Spinal cord (tissue), 9 donors: ENCODE measurements at regions not wholly inside any gene's neighbourhood (a gene's known extent, or its start where the extent isn't known, plus 50 kb on each side); places are given as distances from the start of the nearest gene placed in this dataset.
"Not testable (repeated sequence)": the region's sequence is repeated elsewhere in the genome, so short reads cannot be mapped to it uniquely, and the experiment has no call there.

Experiments used
- DNase-seq, 6 donors: peaks; one replicate each; pipeline versions ENCODE4 v3.0.0 to v3.0.0-alpha.2; 2013 to 2015; ENCODE audit warnings: low spot score in 6 of 6, low read depth in 4 of 6
- H3K27ac ChIP-seq: one replicate; pipeline ENCODE4 v1.5.1; 2013; ENCODE audit warnings: low read depth, low read length, control low read depth
- H3K27me3 ChIP-seq: one replicate; pipeline ENCODE4 v1.6.1; 2013; ENCODE audit warnings: low read length; ENCODE audit not compliant: control insufficient read depth, insufficient read depth
- H3K36me3 ChIP-seq: one replicate; pipeline ENCODE4 v1.6.1; 2013; ENCODE audit warnings: low read length; ENCODE audit not compliant: control insufficient read depth, insufficient read depth
- H3K4me1 ChIP-seq: one replicate; pipeline ENCODE4 v1.6.1; 2013; ENCODE audit warnings: low read length; ENCODE audit not compliant: control insufficient read depth, insufficient read depth
- H3K4me3 ChIP-seq: one replicate; pipeline ENCODE4 v1.5.1; 2013; ENCODE audit warnings: low read depth, low read length, control low read depth
- H3K9me3 ChIP-seq: one replicate; pipeline ENCODE4 v1.6.1; 2013; ENCODE audit warnings: low read length; ENCODE audit not compliant: control insufficient read depth, insufficient read depth
- WGBS: methylation state at CpG from one replicate; pipeline ENCODE4 v1.1.5; 2013; ENCODE audit warnings: missing lambda C conversion rate; ENCODE audit not compliant: insufficient coverage; 5-methylcytosine and 5-hydroxymethylcytosine counted together
- donor health status: healthy.

GRCh38 chr4:125198916-125199315 lies 115.8 kb upstream of the FAT4 start:
- Histone ChIP-seq H3K36me3 (no peaks in the 10 kb centered on the region), H3K27me3 (no peaks in the 10 kb centered on the region), H3K4me1 (no peaks in the 10 kb centered on the region), H3K4me3 (no peak overlapping the region), H3K27ac (no peak overlapping the region), H3K9me3 (no peaks in the 10 kb centered on the region)
- WGBS, result no CpG with 5 or more reads among the region's 2 CpGs
- no peak for DNase-seq

- H3K27ac ChIP-seq, H3K27me3 ChIP-seq, H3K36me3 ChIP-seq, H3K9me3 ChIP-seq, H3K4me3 ChIP-seq, DNase-seq, H3K4me1 ChIP-seq: not testable (repeated sequence)
- WGBS, result 97% methylated on average over 26 of the region's 30 CpGs
Observed at GRCh38 chr4:125191874-125192459, 122.8 kb upstream of the FAT4 start.

- no peak for DNase-seq
- Histone ChIP-seq H3K4me3 (no peak overlapping the region), H3K4me1 (no peaks in the 10 kb centered on the region), H3K36me3 (no peaks in the 10 kb centered on the region), H3K27ac (no peak overlapping the region), H3K27me3 (no peaks in the 10 kb centered on the region), H3K9me3 (no peaks in the 10 kb centered on the region)
- 97% methylated on average over 3 of the region's 3 CpGs for WGBS
Observed at GRCh38 chr4:125191232-125191631, 123.5 kb upstream of the FAT4 start.

- Histone ChIP-seq H3K4me1 (no peaks in the 10 kb centered on the region), H3K9me3 (no peaks in the 10 kb centered on the region), H3K4me3 (no peak overlapping the region), H3K27ac (no peak overlapping the region), H3K27me3 (no peaks in the 10 kb centered on the region), H3K36me3 (no peaks in the 10 kb centered on the region)
- DNase-seq, result peak; percentile 2 to 53 (median 12)
- WGBS, result 60% methylated on average over 1 of the region's 4 CpGs
Observed at GRCh38 chr4:125187226-125188176, 127.3 kb upstream of the FAT4 start.

DNA sequence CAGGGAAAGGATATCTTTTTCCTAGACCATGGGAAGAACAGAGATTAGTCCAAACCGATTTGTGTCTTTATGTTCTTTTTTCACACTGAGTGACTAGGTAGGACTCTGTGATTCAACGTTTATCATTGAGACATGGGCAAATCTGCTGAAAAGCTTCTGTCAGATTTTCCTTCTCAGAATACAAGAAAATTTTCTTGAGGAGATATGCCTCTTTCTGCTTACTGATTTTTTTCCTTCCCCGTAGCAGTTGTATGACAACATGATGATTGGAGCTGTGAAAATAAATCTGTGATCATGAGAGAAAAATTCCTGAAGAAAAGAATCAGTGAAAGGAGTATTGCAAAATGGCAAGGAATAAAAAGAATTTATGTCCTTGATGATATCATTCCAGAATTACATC lies 130.6 kb upstream of the FAT4 start:
- DNase-seq, result peak in 2 of 6 donors; percentile 2 to 13
- H3K27ac ChIP-seq, result no peak overlapping the region
- no peaks in the 10 kb centered on the region for H3K4me1 ChIP-seq
- H3K9me3 ChIP-seq, result peaks cover 2% of the 10 kb centered on the region
- no peaks in the 10 kb centered on the region for H3K36me3 ChIP-seq
- 94% methylated on average over 2 of the region's 3 CpGs for WGBS
- no peaks in the 10 kb centered on the region for H3K27me3 ChIP-seq
- no peak overlapping the region for H3K4me3 ChIP-seq

GRCh38 chr4:125181804-125182203 lies 133.0 kb upstream of the FAT4 start:
- Histone ChIP-seq H3K4me1 (no peaks in the 10 kb centered on the region), H3K36me3 (no peaks in the 10 kb centered on the region), H3K27me3 (no peaks in the 10 kb centered on the region), H3K27ac (no peak overlapping the region), H3K4me3 (no peak overlapping the region), H3K9me3 (peaks cover 2% of the 10 kb centered on the region)
- 89% methylated on average over 2 of the region's 3 CpGs for WGBS
- no peak for DNase-seq

DNA sequence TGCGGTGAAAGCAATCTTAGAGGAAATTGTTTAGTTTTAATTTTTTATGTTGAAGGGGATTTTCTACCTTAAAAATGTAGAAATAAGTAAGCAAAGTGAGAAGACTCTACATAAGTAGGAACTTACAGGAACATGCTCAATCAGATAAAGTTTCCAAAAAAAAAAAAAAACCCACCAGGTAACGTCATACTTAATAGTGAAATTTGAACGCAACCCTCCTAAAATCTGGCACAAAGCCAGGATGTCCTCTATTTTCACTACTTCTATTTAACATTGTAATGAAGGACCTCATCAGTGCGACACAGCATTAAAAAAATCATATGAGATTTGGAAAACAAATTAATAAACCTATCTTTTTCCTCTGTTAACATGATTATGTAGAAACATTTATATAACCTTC lies 135.0 kb upstream of the FAT4 start:
- Histone ChIP-seq H3K4me1 (no peaks in the 10 kb centered on the region), H3K27me3 (no peaks in the 10 kb centered on the region), H3K27ac (no peak overlapping the region), H3K4me3 (no peak overlapping the region), H3K36me3 (no peaks in the 10 kb centered on the region), H3K9me3 (peaks cover 2% of the 10 kb centered on the region)
- DNase-seq, result no peak
- WGBS, result no CpG with 5 or more reads among the region's 4 CpGs

DNA sequence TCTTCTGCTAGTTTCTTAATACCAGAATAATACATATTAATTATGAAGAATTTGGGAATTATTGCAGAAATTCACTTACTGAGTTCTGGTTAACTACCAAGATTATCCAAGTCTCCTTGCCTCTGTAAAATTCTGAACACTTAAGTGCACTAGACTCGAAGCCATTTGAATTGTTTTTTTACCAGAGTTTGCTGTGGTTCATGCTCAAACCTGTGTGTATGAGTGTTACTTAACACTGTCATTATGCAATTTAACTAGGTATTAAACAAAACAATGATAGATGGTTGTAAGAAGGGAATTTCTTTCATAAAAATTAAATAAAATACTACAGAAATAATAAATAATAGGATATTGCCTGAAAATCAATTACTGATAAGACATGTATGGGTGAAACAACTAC lies 145.6 kb upstream of the FAT4 start:
- no peaks in the 10 kb centered on the region for H3K4me1 ChIP-seq
- H3K36me3 ChIP-seq, result no peaks in the 10 kb centered on the region
- H3K4me3 ChIP-seq, result no peak overlapping the region
- no CpG with 5 or more reads among the region's 1 CpG for WGBS
- H3K27me3 ChIP-seq, result no peaks in the 10 kb centered on the region
- no peaks in the 10 kb centered on the region for H3K9me3 ChIP-seq
- no peak overlapping the region for H3K27ac ChIP-seq
- no peak for DNase-seq

GRCh38 chr4:125168531-125168930 lies 146.2 kb upstream of the FAT4 start:
- H3K36me3 ChIP-seq, result no peaks in the 10 kb centered on the region
- no peaks in the 10 kb centered on the region for H3K27me3 ChIP-seq
- no peaks in the 10 kb centered on the region for H3K9me3 ChIP-seq
- DNase-seq, result no peak
- H3K4me1 ChIP-seq, result no peaks in the 10 kb centered on the region
- H3K27ac ChIP-seq, result no peak overlapping the region
- no peak overlapping the region for H3K4me3 ChIP-seq

DNA sequence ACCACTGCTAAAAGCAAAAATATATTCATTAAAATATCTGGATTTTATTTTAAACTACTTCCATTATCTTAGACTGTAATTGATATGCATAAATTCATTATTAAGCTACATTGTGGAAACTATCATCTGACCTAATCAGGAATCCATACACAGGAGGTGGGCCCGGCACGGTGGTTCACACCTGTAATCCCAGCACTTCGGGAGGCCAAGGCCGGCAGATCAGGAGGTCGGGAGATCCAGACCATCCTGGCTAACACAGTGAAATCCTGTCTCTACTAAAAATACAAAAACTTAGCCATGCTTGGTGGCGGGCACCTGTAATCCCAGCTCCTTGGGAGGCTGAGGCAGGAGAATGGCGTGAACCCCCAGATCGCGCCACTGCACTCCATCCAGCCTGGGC lies 148.7 kb upstream of the FAT4 start:
- not testable (repeated sequence) for H3K9me3 ChIP-seq, H3K27me3 ChIP-seq, H3K4me1 ChIP-seq, H3K4me3 ChIP-seq, H3K27ac ChIP-seq, H3K36me3 ChIP-seq, DNase-seq
- 99% methylated on average over 9 of the region's 9 CpGs for whole genome bisulfite sequencing
